Kidney (tissue), 13 donors: ENCODE measurements at regions not wholly inside any gene's neighbourhood (a gene's known extent, or its start where the extent isn't known, plus 50 kb on each side); places are given as distances from the start of the nearest gene placed in this dataset.

Experiments used
- DNase-seq, 5 donors: peaks; one replicate each; pipeline ENCODE4 v3.0.0-alpha.2; 2013 to 2020
- FAIRE-seq: peaks from 2 replicates; lab custom pipeline; 2012; peaks lifted over from hg19 to GRCh38; lab: Jason Lieb, UNC
- H3K27ac ChIP-seq, 2 donors: one replicate each; pipeline ENCODE4 v1.7.0; 2013; ENCODE audit warnings: low read depth in 2 of 2, low read length in 2 of 2, inconsistent platforms in 1 of 2
- H3K27me3 ChIP-seq: one replicate; pipeline ENCODE4 v1.7.1; 2013; ENCODE audit warnings: low read length, inconsistent platforms; ENCODE audit not compliant: control insufficient read depth, insufficient read depth
- H3K36me3 ChIP-seq, 3 donors: one replicate each; pipeline versions ENCODE4 v1.7.0 to v1.7.1; 2013; ENCODE audit warnings: low read length in 3 of 3, control low read depth in 1 of 3, inconsistent platforms in 1 of 3; ENCODE audit not compliant: insufficient read depth in 3 of 3, control insufficient read depth in 2 of 3
- H3K4me1 ChIP-seq, 3 donors: one replicate each; pipeline versions ENCODE4 v1.7.0 to v1.7.1; 2013; ENCODE audit warnings: low read length in 3 of 3, inconsistent platforms in 1 of 3, low read depth in 1 of 3; ENCODE audit not compliant: control insufficient read depth in 2 of 3, insufficient read depth in 2 of 3
- H3K4me3 ChIP-seq, 3 donors: one replicate each; pipeline versions ENCODE4 v1.7.0 to v1.8.1; 2013; ENCODE audit warnings: low read length in 3 of 3, control low read depth in 1 of 3, inconsistent platforms in 1 of 3
- H3K9ac ChIP-seq, 3 donors: one replicate each; pipeline versions ENCODE4 v1.7.0 to v1.7.1; 2013; ENCODE audit warnings: low read length in 3 of 3, control low read depth in 1 of 3, inconsistent platforms in 1 of 3
- H3K9me3 ChIP-seq, 3 donors: one replicate each; pipeline versions ENCODE4 v1.7.0 to v1.7.1; 2013; ENCODE audit warnings: low read length in 3 of 3, control low read depth in 1 of 3, inconsistent platforms in 1 of 3; ENCODE audit not compliant: control insufficient read depth in 2 of 3, insufficient read depth in 1 of 3
- intact Hi-C: fragments of 100-400 bp; cut with DNase I; formaldehyde crosslinking; loops from one replicate; pipeline ENCODE4 v1.11.1; 2022
- TF ChIP-seq, protein P1 (sequence below): IDR thresholded peaks from 3 replicates; pipeline ENCODE4 v1.5.1; 2012; ENCODE audit warnings: mild to moderate bottlenecking, moderate library complexity, borderline replicate concordance; ENCODE audit not compliant: insufficient read depth; ENCODE audit errors: extremely low read depth
- donor health status: control.
- donor health status: control.
- donor health status: control.
- donor health status: control.
- donor health status: control.
- donor health status: DM: yes; HTN: yes; CAD: no.
- donor health status: Normal renal cell carcinoma (clear cell type).

- Histone ChIP-seq H3K4me1 (no peaks in the 10 kb centered on the region), H3K27ac (no peak overlapping the region), H3K9ac (no peak overlapping the region), H3K27me3 (no peaks in the 10 kb centered on the region), H3K9me3 (no peaks in the 10 kb centered on the region), H3K36me3 (no peaks in the 10 kb centered on the region), H3K4me3 (no peak overlapping the region)
- DNase-seq (no peak), FAIRE-seq (no peak)
- intact Hi-C loops = no loop called here
- TF ChIP-seq, protein P1, sequence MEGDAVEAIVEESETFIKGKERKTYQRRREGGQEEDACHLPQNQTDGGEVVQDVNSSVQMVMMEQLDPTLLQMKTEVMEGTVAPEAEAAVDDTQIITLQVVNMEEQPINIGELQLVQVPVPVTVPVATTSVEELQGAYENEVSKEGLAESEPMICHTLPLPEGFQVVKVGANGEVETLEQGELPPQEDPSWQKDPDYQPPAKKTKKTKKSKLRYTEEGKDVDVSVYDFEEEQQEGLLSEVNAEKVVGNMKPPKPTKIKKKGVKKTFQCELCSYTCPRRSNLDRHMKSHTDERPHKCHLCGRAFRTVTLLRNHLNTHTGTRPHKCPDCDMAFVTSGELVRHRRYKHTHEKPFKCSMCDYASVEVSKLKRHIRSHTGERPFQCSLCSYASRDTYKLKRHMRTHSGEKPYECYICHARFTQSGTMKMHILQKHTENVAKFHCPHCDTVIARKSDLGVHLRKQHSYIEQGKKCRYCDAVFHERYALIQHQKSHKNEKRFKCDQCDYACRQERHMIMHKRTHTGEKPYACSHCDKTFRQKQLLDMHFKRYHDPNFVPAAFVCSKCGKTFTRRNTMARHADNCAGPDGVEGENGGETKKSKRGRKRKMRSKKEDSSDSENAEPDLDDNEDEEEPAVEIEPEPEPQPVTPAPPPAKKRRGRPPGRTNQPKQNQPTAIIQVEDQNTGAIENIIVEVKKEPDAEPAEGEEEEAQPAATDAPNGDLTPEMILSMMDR = no peak
Observed at GRCh38 chr10:23818484-23818883, 379.6 kb downstream of the OTUD1 start.

GRCh38 chr10:23820792-23821191 is 381.9 kb downstream of the OTUD1 start:
- Histone ChIP-seq H3K9ac (no peak overlapping the region), H3K27me3 (no peaks in the 10 kb centered on the region), H3K27ac (no peak overlapping the region), H3K4me1 (no peaks in the 10 kb centered on the region), H3K9me3 (no peaks in the 10 kb centered on the region), H3K4me3 (no peak overlapping the region), H3K36me3 (no peaks in the 10 kb centered on the region)
- TF ChIP-seq, protein P1 = no peak
- FAIRE-seq (no peak), DNase-seq (peak in 4 of 5 donors; percentile 16 to 33 (median 24))
- intact Hi-C loops = no loop called here

- Histone ChIP-seq H3K36me3 (no peaks in the 10 kb centered on the region), H3K9ac (no peak overlapping the region), H3K27ac (no peak overlapping the region), H3K4me3 (no peak overlapping the region), H3K9me3 (no peaks in the 10 kb centered on the region), H3K4me1 (no peaks in the 10 kb centered on the region), H3K27me3 (no peaks in the 10 kb centered on the region)
- no peak for FAIRE-seq
- intact Hi-C loops = no loop called here
- TF ChIP-seq, protein P1 = no peak
- DNase-seq = no peak
Observed at GRCh38 chr10:23824822-23825221, 384.1 kb upstream of the KIAA1217 start.

- intact Hi-C loops = no loop called here
- H3K27ac ChIP-seq = no peak overlapping the region
- no peaks in the 10 kb centered on the region for H3K4me1 ChIP-seq
- H3K9me3 ChIP-seq = no peaks in the 10 kb centered on the region
- DNase-seq (peak in 4 of 5 donors; percentile 52 to 92 (median 83)), FAIRE-seq (no peak)
- H3K4me3 ChIP-seq = no peak overlapping the region
- no peak overlapping the region for H3K9ac ChIP-seq
- H3K27me3 ChIP-seq = no peaks in the 10 kb centered on the region
- TF ChIP-seq, protein P1 = no peak
- no peaks in the 10 kb centered on the region for H3K36me3 ChIP-seq
Observed at GRCh38 chr10:23826421-23826820, 382.5 kb upstream of the KIAA1217 start.
